Endothelial cell of umbilical vein (primary cell): ENCODE measurements at regions not wholly inside any gene's neighbourhood (a gene's known extent, or its start where the extent isn't known, plus 50 kb on each side); places are given as distances from the start of the nearest gene placed in this dataset.

ENCODE experiments used
- CTCF ChIP-seq, 2 donors: IDR thresholded peaks; 1 replicate in 1 of 2; 2 replicates in 1 of 2; pipeline ENCODE4 v1.5.1; 2011; ENCODE audit warnings: low read length in 2 of 2, mild to moderate bottlenecking in 2 of 2, moderate library complexity in 2 of 2, control low read depth in 1 of 2, inconsistent platforms in 1 of 2, low read depth in 1 of 2; ENCODE audit not compliant: insufficient read depth in 1 of 2; ENCODE audit errors: extremely low read depth in 1 of 2
- EZH2 ChIP-seq: IDR thresholded peaks from 2 replicates; pipeline ENCODE4 v1.6.1; 2012; ENCODE audit warnings: borderline replicate concordance, low read depth, mild to moderate bottlenecking, moderate library complexity, low read length, inconsistent platforms; ENCODE audit not compliant: severe bottlenecking
- FOS ChIP-seq: IDR thresholded peaks from 2 replicates; pipeline ENCODE4 v1.6.1; 2011; ENCODE audit warnings: mild to moderate bottlenecking, low read length, moderate library complexity, borderline replicate concordance; ENCODE audit not compliant: insufficient read depth
- GATA2 ChIP-seq: IDR thresholded peaks from 2 replicates; pipeline ENCODE4 v1.7.0; 2011; ENCODE audit warnings: low read depth, mild to moderate bottlenecking, moderate library complexity, mixed read lengths, low read length; ENCODE audit not compliant: insufficient read length, insufficient read depth
- JUN ChIP-seq: IDR thresholded peaks from 2 replicates; pipeline ENCODE4 v1.6.1; 2011; ENCODE audit warnings: borderline replicate concordance, low read depth; ENCODE audit not compliant: insufficient read length, insufficient read depth
- MAX ChIP-seq: IDR thresholded peaks from 2 replicates; pipeline ENCODE4 v1.6.1; 2011; ENCODE audit not compliant: insufficient read depth, insufficient read length
- MYC ChIP-seq: IDR thresholded peaks from one replicate; pipeline ENCODE4 v1.6.1; 2011; ENCODE audit warnings: mild to moderate bottlenecking, low read depth, low read length
- POLR2A ChIP-seq: IDR thresholded peaks from 2 replicates; pipeline ENCODE4 v1.6.1; 2012; ENCODE audit warnings: low read depth, mild to moderate bottlenecking, control low read depth, low read length
- POLR2AphosphoS5 ChIP-seq: IDR thresholded peaks from 2 replicates; pipeline ENCODE4 v1.6.1; 2012; ENCODE audit warnings: low read depth, mild to moderate bottlenecking, control low read depth, low read length, moderate library complexity; ENCODE audit not compliant: insufficient read depth

GRCh38 chr6:30801950-30802349 lies 57.6 kb upstream of the IER3 start:
- no peak for TF ChIP-seq CTCF (IDR thresholded peaks at IDR 0.05; ENCODE audit: extremely low read depth in 1 of 2, insufficient read depth in 1 of 2, low read depth in 1 of 2, low read length in 2 of 2)
- TF ChIP-seq POLR2AphosphoS5: no peak
- no peak for TF ChIP-seq POLR2A
- no peak for TF ChIP-seq EZH2
- TF ChIP-seq JUN: no peak
- no peak for TF ChIP-seq MAX
- TF ChIP-seq FOS: no peak
- TF ChIP-seq GATA2: no peak
- no peak for TF ChIP-seq MYC
